Mammary epithelial cell (primary cell): ENCODE measurements at regions not wholly inside any gene's neighbourhood (a gene's known extent, or its start where the extent isn't known, plus 50 kb on each side); places are given as distances from the start of the nearest gene placed in this dataset.

Experiments used
- EZH2 ChIP-seq: IDR thresholded peaks from 2 replicates; pipeline ENCODE4 v1.6.1; 2012; ENCODE audit warnings: low read length, inconsistent platforms, borderline replicate concordance
- TF ChIP-seq, protein P1 (sequence below), 2 donors: IDR thresholded peaks in 1 of 2; conservative IDR thresholded peaks in 1 of 2; 2 replicates each; pipeline ENCODE4 v1.5.1; 2011 to 2012; ENCODE audit warnings: inconsistent platforms in 2 of 2, low read length in 2 of 2, mild to moderate bottlenecking in 2 of 2, control low read depth in 1 of 2, low read depth in 1 of 2; ENCODE audit not compliant: insufficient read depth in 1 of 2; ENCODE audit errors: extremely low read depth in 1 of 2

DNA sequence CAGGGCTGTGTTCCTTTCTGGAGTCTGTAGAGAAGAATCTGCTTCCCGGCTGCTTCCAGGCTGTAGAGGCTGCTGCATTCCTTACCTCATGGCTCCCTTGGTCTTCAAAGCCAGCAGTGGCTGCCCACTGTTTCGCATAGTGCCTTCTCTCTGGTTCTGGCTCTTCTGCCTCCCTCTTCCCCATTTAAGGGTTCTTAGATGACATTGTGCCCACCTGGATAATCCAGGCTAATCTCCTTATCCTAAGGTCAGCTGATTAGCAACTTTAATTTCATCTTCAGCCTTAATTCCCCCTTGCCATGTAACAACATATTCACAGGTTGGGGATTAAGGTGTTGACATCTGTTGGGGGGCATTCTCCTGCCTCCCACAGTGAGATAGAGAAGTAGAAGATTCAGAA, 208.6 kb upstream of the TMTC1 start:
- no peak for TF ChIP-seq EZH2
- TF ChIP-seq, protein P1, sequence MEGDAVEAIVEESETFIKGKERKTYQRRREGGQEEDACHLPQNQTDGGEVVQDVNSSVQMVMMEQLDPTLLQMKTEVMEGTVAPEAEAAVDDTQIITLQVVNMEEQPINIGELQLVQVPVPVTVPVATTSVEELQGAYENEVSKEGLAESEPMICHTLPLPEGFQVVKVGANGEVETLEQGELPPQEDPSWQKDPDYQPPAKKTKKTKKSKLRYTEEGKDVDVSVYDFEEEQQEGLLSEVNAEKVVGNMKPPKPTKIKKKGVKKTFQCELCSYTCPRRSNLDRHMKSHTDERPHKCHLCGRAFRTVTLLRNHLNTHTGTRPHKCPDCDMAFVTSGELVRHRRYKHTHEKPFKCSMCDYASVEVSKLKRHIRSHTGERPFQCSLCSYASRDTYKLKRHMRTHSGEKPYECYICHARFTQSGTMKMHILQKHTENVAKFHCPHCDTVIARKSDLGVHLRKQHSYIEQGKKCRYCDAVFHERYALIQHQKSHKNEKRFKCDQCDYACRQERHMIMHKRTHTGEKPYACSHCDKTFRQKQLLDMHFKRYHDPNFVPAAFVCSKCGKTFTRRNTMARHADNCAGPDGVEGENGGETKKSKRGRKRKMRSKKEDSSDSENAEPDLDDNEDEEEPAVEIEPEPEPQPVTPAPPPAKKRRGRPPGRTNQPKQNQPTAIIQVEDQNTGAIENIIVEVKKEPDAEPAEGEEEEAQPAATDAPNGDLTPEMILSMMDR (conservative IDR thresholded peaks at IDR 0.05 in 1 of 2, IDR thresholded peaks at IDR 0.05 in 1 of 2; ENCODE audit: extremely low read depth in 1 of 2, insufficient read depth in 1 of 2, low read depth in 1 of 2, low read length in 2 of 2), result no peak
